ENCODE measurements at regions not wholly inside any gene's neighbourhood (a gene's known extent, or its start where the extent isn't known, plus 50 kb on each side); places are given as distances from the start of the nearest gene placed in this dataset.

DNA sequence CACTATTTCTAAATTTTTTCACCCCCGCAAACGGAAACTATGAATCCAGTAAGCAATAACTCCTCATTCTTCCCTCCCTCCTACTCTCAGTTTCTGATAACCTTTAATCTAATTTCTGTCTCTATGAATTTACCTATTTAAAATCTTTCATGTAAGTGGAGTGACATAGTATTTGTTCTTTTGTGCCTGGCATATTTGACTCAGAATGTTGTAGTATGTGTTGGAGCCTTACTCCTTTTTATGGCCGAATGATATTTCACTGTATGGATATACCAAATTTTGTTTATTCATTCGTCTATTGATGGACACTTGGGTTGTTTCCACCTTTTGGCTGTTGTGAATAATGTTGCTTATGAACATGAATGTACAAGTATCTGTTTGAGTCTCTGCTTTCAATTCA, 61.1 kb upstream of the C1GALT1C1 start:
- Histone ChIP-seq H3K27me3 (no peaks in the 10 kb centered on the region), H3K4me3 (no peak overlapping the region), H3K4me1 (no peaks in the 10 kb centered on the region), H3K27ac (no peak overlapping the region), H3K36me3 (no peaks in the 10 kb centered on the region), H3K9me3 (no peaks in the 10 kb centered on the region)
- intact Hi-C loops (cut with DNase I; ENCODE audit: low total_unique reads), result no loop called here
- DNase-seq, result no peak
- no peak for TF ChIP-seq POLR2A (IDR thresholded peaks at IDR 0.05)
- no peak for TF ChIP-seq CTCF (IDR thresholded peaks at IDR 0.05)

DNA sequence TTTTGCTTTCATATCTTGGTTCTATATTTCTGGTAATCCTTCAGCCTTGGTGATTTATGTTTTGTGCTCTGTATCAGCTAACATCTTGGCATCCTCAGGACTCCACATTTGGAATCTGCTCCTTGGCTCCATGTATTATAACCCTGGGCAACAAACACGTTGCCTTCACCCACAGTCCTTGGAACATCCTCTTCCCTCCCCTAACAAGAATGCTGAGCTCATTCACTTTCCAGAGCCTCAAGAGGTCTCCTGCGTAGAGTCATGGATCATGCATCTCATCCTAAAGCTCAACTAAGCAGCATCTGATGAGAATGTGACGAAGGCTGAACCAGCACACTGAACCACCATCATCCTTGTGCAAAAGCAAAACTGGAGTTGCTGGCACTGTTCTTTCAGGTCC, 60.5 kb upstream of the C1GALT1C1 start:
- no peak overlapping the region for H3K4me3 ChIP-seq
- intact Hi-C loops (cut with DNase I; ENCODE audit: low total_unique reads), result no loop called here
- TF ChIP-seq CTCF (IDR thresholded peaks at IDR 0.05) (no peak), POLR2A (IDR thresholded peaks at IDR 0.05) (no peak)
- H3K4me1 ChIP-seq, result no peaks in the 10 kb centered on the region
- DNase-seq, result no peak
- no peaks in the 10 kb centered on the region for H3K36me3 ChIP-seq
- no peak overlapping the region for H3K27ac ChIP-seq
- no peaks in the 10 kb centered on the region for H3K27me3 ChIP-seq
- no peaks in the 10 kb centered on the region for H3K9me3 ChIP-seq

DNA sequence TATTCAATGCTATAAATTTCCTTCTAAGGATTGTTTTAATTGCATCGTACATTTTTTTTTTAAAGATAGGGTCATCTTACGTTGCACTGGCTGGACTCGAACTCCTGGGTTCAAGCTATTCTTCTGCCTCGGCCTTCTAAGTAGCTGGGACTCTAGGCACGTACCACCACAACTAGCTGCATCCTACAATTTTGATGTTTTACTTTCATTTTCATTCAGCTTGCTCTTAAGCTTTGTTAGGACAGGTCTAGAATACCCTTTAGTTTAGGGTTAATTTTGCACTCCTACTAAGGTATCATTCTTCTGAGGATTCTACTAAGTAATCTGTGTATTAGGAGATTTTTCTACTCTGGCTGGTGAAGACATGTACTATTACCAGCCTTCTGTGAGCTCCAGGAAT, 50.2 kb upstream of the C1GALT1C1 start:
- H3K27ac ChIP-seq, result no peak overlapping the region
- H3K36me3 ChIP-seq, result no peaks in the 10 kb centered on the region
- H3K27me3 ChIP-seq, result no peaks in the 10 kb centered on the region
- intact Hi-C loops (cut with DNase I; ENCODE audit: low total_unique reads), result no loop called here
- no peak for DNase-seq
- no peaks in the 10 kb centered on the region for H3K4me1 ChIP-seq
- no peak overlapping the region for H3K4me3 ChIP-seq
- no peaks in the 10 kb centered on the region for H3K9me3 ChIP-seq
- TF ChIP-seq POLR2A (IDR thresholded peaks at IDR 0.05) (no peak), CTCF (IDR thresholded peaks at IDR 0.05) (no peak)
